Ovary (tissue), 7 donors: ENCODE measurements at regions not wholly inside any gene's neighbourhood (a gene's known extent, or its start where the extent isn't known, plus 50 kb on each side); places are given as distances from the start of the nearest gene placed in this dataset.

Experiments used
- DNase-seq, 5 donors: peaks; one replicate each; pipeline ENCODE4 v3.0.0-alpha.2; 2019 to 2020
- H3K27ac ChIP-seq, 2 donors: fragments of 200-600 bp; one replicate each; pipeline versions ENCODE4 v1.5.1 to v1.8.0; 2019 to 2022
- H3K27me3 ChIP-seq: fragments of 200-600 bp; one replicate; pipeline ENCODE4 v1.8.0; 2022
- H3K36me3 ChIP-seq: fragments of 200-600 bp; sonication (generic); one replicate; pipeline ENCODE4 v1.5.1; 2019
- H3K4me1 ChIP-seq: one replicate; pipeline ENCODE4 v1.8.1; 2013; ENCODE audit warnings: mild to moderate bottlenecking, moderate library complexity; ENCODE audit not compliant: insufficient read depth
- H3K4me3 ChIP-seq: fragments of 200-600 bp; sonication (generic); one replicate; pipeline ENCODE4 v1.5.1; 2017
- H3K9me3 ChIP-seq, 2 donors: fragments of 200-600 bp in 1 of 2; sonication (generic) in 1 of 2; one replicate each; pipeline versions ENCODE4 v1.5.1 to v1.8.1; 2013 to 2019; ENCODE audit warnings: mild to moderate bottlenecking in 1 of 2, moderate library complexity in 1 of 2
- CTCF ChIP-seq, 3 donors: fragments of 450-650 bp in 2 of 3; fragments of 200-600 bp in 1 of 3; IDR thresholded peaks; one replicate each; pipeline versions ENCODE4 v1.5.1 to v1.8.0; 2016 to 2022; ENCODE audit warnings: antibody characterized with exemption in 3 of 3, mild to moderate bottlenecking in 1 of 3
- EP300 ChIP-seq: sonication (generic); formaldehyde crosslinking; IDR thresholded peaks from one replicate; pipeline ENCODE4 v1.6.1; 2017; ENCODE audit warnings: antibody characterized with exemption
- POLR2A ChIP-seq: fragments of 450-650 bp; IDR thresholded peaks from one replicate; pipeline ENCODE4 v1.6.1; 2017; ENCODE audit warnings: antibody characterized with exemption, mild to moderate bottlenecking, moderate library complexity
- WGBS, 3 donors: extraction: QIAGEN DNeasy Blood & Tissue Kit in 1 of 3; methylation state at CpG; one replicate each; pipeline versions ENCODE4 v1.1.5 to v1.1.7; 2013 to 2017; 5-methylcytosine and 5-hydroxymethylcytosine counted together
- intact Hi-C, 4 donors: fragments of 100-400 bp; cut with DNase I; formaldehyde crosslinking; loops; one replicate each; pipeline versions ENCODE4 v1.11.0 to v1.15.1; 2022 to 2023
- donor health status: DM: no; HTN: no; CAD: no; lungs with moderate emphysema.
- donor health status: DM: no; HTN: no; CAD: no.
- donor health status: Bipolar disorder and iron deficiency.
- donor health status: DM: no; HTN: no; CAD: no.
- donor health status: DM: yes; HTN: yes; CAD: no.

- DNase-seq = no peak
- no peaks in the 10 kb centered on the region for H3K9me3 ChIP-seq
- no peak overlapping the region for H3K4me3 ChIP-seq
- WGBS, 3 donors = 78 to 86% (median 86%) methylated on average over 5 of the region's 5 CpGs
- no peaks in the 10 kb centered on the region for H3K36me3 ChIP-seq
- H3K27ac ChIP-seq = no peak overlapping the region
- no peaks in the 10 kb centered on the region for H3K27me3 ChIP-seq
- TF ChIP-seq POLR2A = no peak
- no peak for TF ChIP-seq CTCF (IDR thresholded peaks at IDR 0.05)
- TF ChIP-seq EP300 = no peak
- intact Hi-C loops = no loop called here
- H3K4me1 ChIP-seq = no peaks in the 10 kb centered on the region
Observed at GRCh38 chr2:181822097-181822496, 69.4 kb upstream of the ITPRID2 start.

GRCh38 chr2:181823405-181823804, 68.1 kb upstream of the ITPRID2 start:
- 92 to 93% (median 92%) methylated on average over 2 of the region's 2 CpGs for WGBS, 3 donors
- intact Hi-C loops = no loop called here
- no peak for DNase-seq
- Histone ChIP-seq H3K4me1 (no peaks in the 10 kb centered on the region), H3K27me3 (no peaks in the 10 kb centered on the region), H3K27ac (no peak overlapping the region), H3K4me3 (no peak overlapping the region), H3K9me3 (no peaks in the 10 kb centered on the region), H3K36me3 (no peaks in the 10 kb centered on the region)
- TF ChIP-seq EP300 = no peak
- TF ChIP-seq CTCF (IDR thresholded peaks at IDR 0.05) = no peak
- TF ChIP-seq POLR2A = no peak

GRCh38 chr2:181828122-181828705, 63.3 kb upstream of the ITPRID2 start:
- Histone ChIP-seq H3K27ac (no peak overlapping the region), H3K4me3 (no peak overlapping the region), H3K9me3 (no peaks in the 10 kb centered on the region), H3K4me1 (no peaks in the 10 kb centered on the region), H3K36me3 (no peaks in the 10 kb centered on the region), H3K27me3 (no peaks in the 10 kb centered on the region)
- 93 to 96% (median 95%) methylated on average over 6 of the region's 6 CpGs for WGBS, 3 donors
- intact Hi-C loops = loop anchor here in 1 of 4 donors (5.0 kb wide), 1 partner anchor 164 kb away; no protein-coding TSS in a partner anchor
- DNase-seq = no peak
- no peak for TF ChIP-seq EP300

GRCh38 chr2:181829230-181829629, 62.3 kb upstream of the ITPRID2 start:
- Histone ChIP-seq H3K4me1 (no peaks in the 10 kb centered on the region), H3K4me3 (no peak overlapping the region), H3K27ac (no peak overlapping the region), H3K27me3 (no peaks in the 10 kb centered on the region), H3K9me3 (no peaks in the 10 kb centered on the region), H3K36me3 (no peaks in the 10 kb centered on the region)
- TF ChIP-seq CTCF (IDR thresholded peaks at IDR 0.05) (no peak), EP300 (no peak), POLR2A (no peak)
- no peak for DNase-seq
- intact Hi-C loops = loop anchor here in 1 of 4 donors (5.0 kb wide), 1 partner anchor 163 kb away; no protein-coding TSS in a partner anchor
- WGBS, 3 donors = 94 to 100% (median 95%) methylated on average over 1 of the region's 1 CpG

- no peaks in the 10 kb centered on the region for H3K4me1 ChIP-seq
- H3K27me3 ChIP-seq = no peaks in the 10 kb centered on the region
- no peaks in the 10 kb centered on the region for H3K9me3 ChIP-seq
- H3K36me3 ChIP-seq = no peaks in the 10 kb centered on the region
- H3K4me3 ChIP-seq = no peak overlapping the region
- DNase-seq = no peak
- H3K27ac ChIP-seq = no peak overlapping the region
- intact Hi-C loops = no loop called here
- TF ChIP-seq EP300 = no peak
- TF ChIP-seq CTCF (IDR thresholded peaks at IDR 0.05) = no peak
- TF ChIP-seq POLR2A = no peak
- 86 to 90% (median 89%) methylated on average over 4 of the region's 4 CpGs for WGBS, 3 donors
Observed at GRCh38 chr2:181832015-181832414, 59.5 kb upstream of the ITPRID2 start.
